Epithelial cell of esophagus (primary cell): ENCODE measurements at regions not wholly inside any gene's neighbourhood (a gene's known extent, or its start where the extent isn't known, plus 50 kb on each side); places are given as distances from the start of the nearest gene placed in this dataset.

Experiments
- DNase-seq: peaks from one replicate; pipeline ENCODE4 v3.0.0; 2010; ENCODE audit warnings: low read depth
- H3K4me3 ChIP-seq: 2 replicates; pipeline ENCODE4 v1.5.1; 2011; ENCODE audit warnings: mild to moderate bottlenecking, low read length, control low read depth
- CTCF ChIP-seq: IDR thresholded peaks from 2 replicates; pipeline ENCODE4 v1.5.1; 2011; ENCODE audit warnings: low read depth, mild to moderate bottlenecking, low read length, control low read depth, inconsistent platforms; ENCODE audit not compliant: insufficient read depth; ENCODE audit errors: missing control alignments

DNA sequence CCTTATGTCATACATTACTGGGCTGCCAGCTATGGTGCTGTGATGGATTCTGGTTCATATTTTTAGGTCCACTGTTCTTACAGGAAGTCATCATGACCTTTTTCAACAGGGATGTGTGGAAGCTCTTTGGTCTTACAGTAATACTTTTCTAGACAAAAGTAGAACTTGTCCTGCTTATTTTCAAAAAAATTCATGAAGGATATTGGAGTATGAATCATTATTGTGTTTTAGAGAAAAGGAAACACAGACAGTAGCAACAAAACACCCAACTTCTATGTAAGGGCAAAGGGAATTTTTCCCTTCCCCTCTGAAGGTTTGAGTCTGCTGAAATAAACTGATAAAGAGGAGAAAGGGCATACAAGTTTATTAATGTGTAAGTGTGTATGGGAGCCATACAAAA, 54.7 kb upstream of the FAM9C start:
- TF ChIP-seq CTCF = no peak
- no peak for DNase-seq
- H3K4me3 ChIP-seq = no peak overlapping the region

GRCh38 chrX:13096728-13097127, 52.3 kb upstream of the FAM9C start:
- DNase-seq = no peak

DNA sequence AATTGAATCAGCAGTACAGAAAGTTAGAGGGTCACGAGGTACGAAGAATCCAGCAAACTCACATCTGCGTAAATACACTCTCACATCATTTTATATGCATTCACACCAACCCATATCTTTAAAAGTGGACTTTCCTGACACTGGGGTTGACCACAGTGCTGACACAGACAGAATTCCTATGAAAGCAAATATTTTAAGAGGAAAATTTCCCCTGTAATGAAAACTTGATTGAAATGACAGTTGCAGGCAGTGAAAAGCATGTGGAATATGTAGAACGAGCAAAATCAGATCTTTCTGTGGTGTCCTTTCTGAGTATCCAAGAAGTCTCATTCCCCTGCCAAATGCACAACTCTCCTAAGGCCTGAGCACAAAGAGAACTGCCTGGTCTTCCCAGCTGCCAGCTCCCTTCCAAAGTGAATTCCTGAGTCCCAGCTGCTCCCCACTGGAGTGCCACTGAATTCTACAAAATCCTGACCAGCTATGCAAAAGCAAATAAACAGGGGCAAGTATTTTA, 50.5 kb upstream of the FAM9C start:
- no peak for DNase-seq
- no peak for TF ChIP-seq CTCF
- no peak overlapping the region for H3K4me3 ChIP-seq

More at GRCh38 chrX:13096728-13097127, 52.3 kb upstream of the FAM9C start:
- no peak overlapping the region for H3K4me3 ChIP-seq
- TF ChIP-seq CTCF = no peak

- no peak for DNase-seq
- TF ChIP-seq CTCF = no peak
- H3K4me3 ChIP-seq = no peak overlapping the region
Measured at GRCh38 chrX:13094374-13094773, 50.0 kb upstream of the FAM9C start.
